GM19463 (cell line): ENCODE measurements at regions not wholly inside any gene's neighbourhood (a gene's known extent, or its start where the extent isn't known, plus 50 kb on each side); places are given as distances from the start of the nearest gene placed in this dataset.

Experiments
- ATAC-seq: cut with Tn5 transposase; IDR thresholded peaks from one replicate; pipeline ENCODE4 v1.9.1; 2021; ENCODE audit warnings: mild to moderate bottlenecking, moderate library complexity; ENCODE audit not compliant: unreplicated experiment

DNA sequence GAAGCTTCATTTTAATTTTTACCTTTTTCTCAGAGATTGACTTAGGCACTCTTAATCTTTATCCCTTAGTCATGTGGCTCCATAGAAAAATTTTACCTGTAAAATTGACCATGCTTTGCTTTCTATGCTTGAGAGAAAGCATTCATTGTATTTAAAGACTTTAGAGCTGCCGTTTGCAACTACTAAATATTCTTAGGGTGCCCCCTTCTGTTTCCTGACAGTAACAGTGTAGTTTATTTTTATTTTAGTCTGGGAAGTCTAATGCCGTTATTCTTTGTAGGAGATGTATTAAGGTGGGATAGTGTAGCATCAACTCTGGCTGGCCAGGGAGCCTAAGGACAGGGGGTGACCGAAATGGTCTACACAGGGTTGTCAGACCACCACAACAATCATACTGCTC, 84.5 kb upstream of the SYNPR start:
- no peak for ATAC-seq

DNA sequence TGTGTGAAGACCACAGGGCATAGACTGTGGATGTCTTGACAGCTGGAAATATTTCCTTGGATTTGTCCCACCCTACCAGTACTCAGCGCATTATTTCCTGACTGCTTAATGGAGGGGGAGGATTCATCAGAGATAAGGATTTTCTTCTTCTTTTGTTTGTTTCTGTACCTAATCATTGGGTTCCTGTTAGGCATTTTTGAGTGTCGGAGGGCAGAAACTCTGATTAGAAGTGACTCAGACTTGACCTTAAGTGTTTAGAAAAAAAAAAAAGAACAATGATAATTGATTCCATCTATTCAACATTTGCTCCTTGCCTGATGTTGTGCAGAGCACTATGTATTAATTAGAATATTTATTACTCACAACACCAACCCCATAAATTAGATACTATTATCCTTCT, 78.5 kb upstream of the SYNPR start:
- no peak for ATAC-seq

DNA sequence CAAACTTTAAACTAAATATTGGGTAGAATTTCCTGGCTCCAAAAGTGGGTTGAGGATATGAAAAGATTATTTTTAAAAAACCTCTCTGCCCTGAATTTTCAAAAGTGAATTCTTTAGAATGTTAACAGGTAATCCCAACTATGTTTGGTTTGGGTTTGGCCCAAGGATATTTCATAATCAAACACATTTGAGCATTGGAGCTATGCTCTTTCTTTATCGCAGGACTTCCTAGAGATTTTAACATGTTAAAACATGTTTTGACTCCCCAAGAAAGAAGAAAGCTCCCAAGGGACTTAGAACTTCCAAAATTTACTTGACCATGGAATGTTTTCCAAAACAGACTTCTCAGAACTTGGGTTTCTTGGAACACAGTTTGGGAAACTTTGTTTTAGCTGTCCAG, 75.6 kb upstream of the SYNPR start:
- ATAC-seq: no peak

DNA sequence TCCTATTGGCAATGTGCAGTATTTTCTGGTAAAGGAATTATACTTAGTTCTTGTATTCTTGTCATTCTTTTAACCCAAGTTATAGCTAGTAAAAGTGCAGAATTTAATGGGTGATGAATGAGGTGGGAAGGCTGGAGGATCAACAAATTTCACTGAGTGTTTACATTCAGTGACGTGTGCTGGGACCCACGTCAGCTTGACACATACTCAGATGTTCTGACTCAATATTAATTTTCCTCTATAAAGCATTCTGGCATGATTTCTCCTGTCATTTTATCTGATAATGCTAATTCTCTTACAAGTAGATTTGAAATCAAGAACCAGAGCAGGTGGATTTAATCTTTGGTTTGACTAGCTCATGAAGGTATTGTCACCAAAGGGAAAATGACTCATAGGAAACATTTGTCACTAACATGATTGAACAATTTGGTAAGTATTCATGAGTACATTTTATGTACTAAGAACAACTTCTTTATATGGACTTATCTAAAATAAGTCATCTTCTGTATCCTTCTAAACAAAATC, 71.0 kb upstream of the SYNPR start:
- no peak for ATAC-seq

DNA sequence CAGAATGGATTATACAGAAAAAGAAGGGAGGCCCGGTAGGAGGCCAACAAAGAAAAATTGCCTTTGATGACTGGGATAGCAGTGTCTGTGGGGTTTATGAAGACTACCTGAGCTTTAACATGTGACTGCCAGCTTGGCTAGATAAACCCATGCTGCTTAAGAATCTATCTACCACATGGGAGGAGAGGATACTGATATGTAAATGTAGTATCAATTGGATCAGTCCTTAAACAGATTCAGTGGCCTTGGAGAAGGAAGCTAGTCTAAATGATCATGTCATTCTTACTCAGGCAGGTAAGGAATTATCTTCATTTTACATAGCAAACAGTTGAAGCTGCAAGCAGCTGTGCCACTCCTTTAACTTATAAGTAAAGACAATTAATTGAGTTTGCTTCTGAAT, 50.0 kb upstream of the SYNPR start:
- no peak for ATAC-seq
